ENCODE measurements at regions not wholly inside any gene's neighbourhood (a gene's known extent, or its start where the extent isn't known, plus 50 kb on each side); places are given as distances from the start of the nearest gene placed in this dataset.

DNA sequence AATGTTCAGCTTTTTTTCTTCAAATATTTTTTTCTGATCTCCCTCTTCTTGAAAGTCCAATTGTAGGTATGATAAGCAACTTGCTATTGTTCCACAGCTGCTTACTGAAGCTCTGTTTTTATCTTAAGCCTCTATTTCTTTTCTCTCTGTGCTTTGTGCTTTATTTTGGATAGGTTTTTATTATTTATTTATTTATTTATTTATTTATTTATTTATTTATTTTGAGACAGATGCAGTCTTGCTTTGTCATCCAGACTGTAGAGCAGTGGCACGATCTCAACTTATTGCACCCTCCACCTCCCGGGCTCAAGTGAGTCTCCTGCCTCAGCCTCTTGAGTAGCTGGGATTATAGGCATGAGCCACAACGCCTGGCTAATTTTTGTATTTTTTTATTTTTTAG, 199.4 kb downstream of the KLF12 start:
- Histone ChIP-seq H3K36me3 (replicated peaks in 1 of 2) (no peaks in the 10 kb centered on the region), H3K27me3 (no peaks in the 10 kb centered on the region), H3K27ac (no peak overlapping the region), H3K4me3 (no peak overlapping the region), H3K4me1 (replicated peaks in 1 of 2) (no peaks in the 10 kb centered on the region), H3K9me3 (replicated peaks in 1 of 3) (peaks cover 0 to 5% (median 0%) of the 10 kb centered on the region in 3 donors)
- DNase-seq: no peak
- intact Hi-C loops (cut with DNase I): no loop called here
- TF ChIP-seq, protein P1, sequence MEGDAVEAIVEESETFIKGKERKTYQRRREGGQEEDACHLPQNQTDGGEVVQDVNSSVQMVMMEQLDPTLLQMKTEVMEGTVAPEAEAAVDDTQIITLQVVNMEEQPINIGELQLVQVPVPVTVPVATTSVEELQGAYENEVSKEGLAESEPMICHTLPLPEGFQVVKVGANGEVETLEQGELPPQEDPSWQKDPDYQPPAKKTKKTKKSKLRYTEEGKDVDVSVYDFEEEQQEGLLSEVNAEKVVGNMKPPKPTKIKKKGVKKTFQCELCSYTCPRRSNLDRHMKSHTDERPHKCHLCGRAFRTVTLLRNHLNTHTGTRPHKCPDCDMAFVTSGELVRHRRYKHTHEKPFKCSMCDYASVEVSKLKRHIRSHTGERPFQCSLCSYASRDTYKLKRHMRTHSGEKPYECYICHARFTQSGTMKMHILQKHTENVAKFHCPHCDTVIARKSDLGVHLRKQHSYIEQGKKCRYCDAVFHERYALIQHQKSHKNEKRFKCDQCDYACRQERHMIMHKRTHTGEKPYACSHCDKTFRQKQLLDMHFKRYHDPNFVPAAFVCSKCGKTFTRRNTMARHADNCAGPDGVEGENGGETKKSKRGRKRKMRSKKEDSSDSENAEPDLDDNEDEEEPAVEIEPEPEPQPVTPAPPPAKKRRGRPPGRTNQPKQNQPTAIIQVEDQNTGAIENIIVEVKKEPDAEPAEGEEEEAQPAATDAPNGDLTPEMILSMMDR (IDR thresholded peaks at IDR 0.05): no peak
- no peak for TF ChIP-seq POLR2A (IDR thresholded peaks at IDR 0.05)
- WGBS, 4 donors: 89 to 99% (median 96%) methylated on average over 3 of the region's 3 CpGs

GRCh38 chr13:73934215-73934641, 200.0 kb downstream of the KLF12 start:
- 75 to 86% (median 85%) methylated on average over 4 of the region's 4 CpGs for WGBS, 4 donors
- no peak for TF ChIP-seq POLR2A (IDR thresholded peaks at IDR 0.05)
- TF ChIP-seq, protein P1 (IDR thresholded peaks at IDR 0.05): no peak
- Histone ChIP-seq H3K27ac (no peak overlapping the region), H3K9me3 (replicated peaks in 1 of 3) (peaks cover 0 to 5% (median 0%) of the 10 kb centered on the region in 3 donors), H3K36me3 (replicated peaks in 1 of 2) (no peaks in the 10 kb centered on the region), H3K4me3 (no peak overlapping the region), H3K4me1 (replicated peaks in 1 of 2) (no peaks in the 10 kb centered on the region), H3K27me3 (no peaks in the 10 kb centered on the region)
- intact Hi-C loops (cut with DNase I): no loop called here
- no peak for DNase-seq

- 93 to 98% (median 96%) methylated on average over 2 of the region's 2 CpGs for WGBS, 4 donors
- peaks cover 0 to 5% (median 0%) of the 10 kb centered on the region in 3 donors for H3K9me3 ChIP-seq (replicated peaks in 1 of 3)
- H3K4me1 ChIP-seq (replicated peaks in 1 of 2): no peaks in the 10 kb centered on the region
- TF ChIP-seq, protein P1 (IDR thresholded peaks at IDR 0.05): no peak
- no peak for TF ChIP-seq POLR2A (IDR thresholded peaks at IDR 0.05)
- no peaks in the 10 kb centered on the region for H3K27me3 ChIP-seq
- no peak overlapping the region for H3K27ac ChIP-seq
- intact Hi-C loops (cut with DNase I): no loop called here
- DNase-seq: no peak
- H3K4me3 ChIP-seq: no peak overlapping the region
- H3K36me3 ChIP-seq (replicated peaks in 1 of 2): no peaks in the 10 kb centered on the region
These were observed 200.4 kb downstream of the KLF12 start for GRCh38 chr13:73933795-73934194.

- no peaks in the 10 kb centered on the region for H3K4me1 ChIP-seq (replicated peaks in 1 of 2)
- no peaks in the 10 kb centered on the region for H3K27me3 ChIP-seq
- TF ChIP-seq, protein P1 (IDR thresholded peaks at IDR 0.05): no peak
- no peak for TF ChIP-seq POLR2A (IDR thresholded peaks at IDR 0.05)
- peaks cover 0 to 5% (median 0%) of the 10 kb centered on the region in 3 donors for H3K9me3 ChIP-seq (replicated peaks in 1 of 3)
- H3K36me3 ChIP-seq (replicated peaks in 1 of 2): no peaks in the 10 kb centered on the region
- no peak overlapping the region for H3K4me3 ChIP-seq
- DNase-seq: no peak
- H3K27ac ChIP-seq: no peak overlapping the region
- intact Hi-C loops (cut with DNase I): no loop called here
- WGBS, 4 donors: 70 to 80% (median 78%) methylated on average over 2 of the region's 2 CpGs
These were observed 202.1 kb downstream of the KLF12 start for GRCh38 chr13:73932091-73932490.
